ENCODE measurements at regions not wholly inside any gene's neighbourhood (a gene's known extent, or its start where the extent isn't known, plus 50 kb on each side); places are given as distances from the start of the nearest gene placed in this dataset.
"Not testable (repeated sequence)": the region's sequence is repeated elsewhere in the genome, so short reads cannot be mapped to it uniquely, and the experiment has no call there.

DNA sequence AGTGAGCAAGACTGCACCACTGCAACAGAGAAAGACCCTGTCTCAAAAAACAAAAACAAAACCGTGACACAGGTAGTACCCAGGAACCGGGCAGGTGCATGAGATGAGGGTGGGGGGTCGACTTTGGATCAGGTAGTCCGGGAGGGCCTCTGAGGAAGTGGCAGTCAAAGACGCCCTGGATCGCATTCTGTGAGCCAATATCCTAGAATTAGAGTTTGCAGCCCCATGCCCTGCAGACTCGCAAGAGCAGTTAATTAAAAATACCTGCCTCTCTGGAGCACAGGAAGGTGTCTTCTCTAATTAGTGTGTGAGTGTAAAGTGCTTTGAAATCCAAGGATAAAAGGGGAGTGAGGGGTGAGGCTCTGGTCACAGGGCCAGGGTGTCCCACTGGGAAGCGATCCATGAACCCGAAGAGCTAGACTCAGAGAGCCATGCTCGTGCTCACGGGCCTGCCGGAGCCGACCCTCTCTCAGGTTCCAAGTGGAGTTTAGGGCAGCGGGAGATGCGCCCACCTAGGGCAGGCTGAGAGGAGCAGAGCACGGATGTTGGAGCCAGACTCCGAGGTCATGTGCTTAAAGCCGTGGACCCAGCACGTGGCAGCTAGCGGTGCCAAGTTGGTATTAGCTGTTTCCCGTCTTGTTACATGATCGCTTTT, 74.7 kb upstream of the PTPN1 start:
- no peak for DNase-seq

DNA sequence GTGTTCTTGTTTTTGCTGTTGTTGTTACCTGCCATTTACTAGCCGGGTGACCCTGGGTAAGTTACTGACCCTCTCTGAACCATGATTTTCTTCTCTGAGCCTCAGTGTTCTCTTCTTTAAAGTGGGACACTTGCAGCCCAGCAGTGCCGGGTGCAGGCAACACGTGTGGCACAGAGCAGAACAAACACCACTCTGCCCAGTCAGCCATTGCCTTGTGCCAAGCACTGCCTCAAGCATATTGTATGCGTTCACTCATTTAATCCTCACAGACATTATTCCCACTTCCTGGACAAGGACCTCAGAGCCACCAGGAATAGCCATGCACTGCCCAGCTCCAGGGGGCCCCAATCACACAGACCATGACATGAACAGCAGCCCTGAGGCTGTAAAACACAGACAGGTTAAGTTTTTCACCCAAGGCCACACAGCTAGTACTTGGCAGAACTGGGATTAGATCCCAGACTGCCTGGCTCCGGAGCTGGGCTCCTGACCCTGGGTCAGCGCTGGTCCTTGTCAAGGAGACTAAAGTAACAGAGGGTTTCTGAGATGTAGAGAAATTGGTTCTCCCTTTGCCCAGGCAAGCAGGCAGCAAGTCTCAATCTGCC, 74.0 kb upstream of the PTPN1 start:
- no peak for DNase-seq

DNA sequence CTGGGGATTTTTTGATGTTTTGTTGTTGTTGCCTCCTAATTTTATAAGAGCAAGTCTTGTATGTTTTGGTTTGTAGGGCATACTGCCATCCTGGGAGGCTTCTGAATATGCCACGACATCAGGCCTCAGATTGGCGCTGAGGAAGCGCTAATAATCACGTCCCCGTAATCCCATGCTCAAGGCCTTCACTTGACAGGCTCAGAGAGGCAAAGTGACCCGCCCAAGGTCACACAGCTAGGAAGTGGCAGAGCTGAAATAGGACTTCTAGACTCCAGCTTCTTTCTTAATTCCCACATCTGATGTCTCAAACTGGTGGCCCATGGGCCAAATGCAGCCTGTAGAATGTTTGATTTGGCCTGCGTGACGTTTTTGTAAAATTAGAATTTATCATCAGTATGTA, 73.5 kb upstream of the PTPN1 start:
- no peak for DNase-seq

DNA sequence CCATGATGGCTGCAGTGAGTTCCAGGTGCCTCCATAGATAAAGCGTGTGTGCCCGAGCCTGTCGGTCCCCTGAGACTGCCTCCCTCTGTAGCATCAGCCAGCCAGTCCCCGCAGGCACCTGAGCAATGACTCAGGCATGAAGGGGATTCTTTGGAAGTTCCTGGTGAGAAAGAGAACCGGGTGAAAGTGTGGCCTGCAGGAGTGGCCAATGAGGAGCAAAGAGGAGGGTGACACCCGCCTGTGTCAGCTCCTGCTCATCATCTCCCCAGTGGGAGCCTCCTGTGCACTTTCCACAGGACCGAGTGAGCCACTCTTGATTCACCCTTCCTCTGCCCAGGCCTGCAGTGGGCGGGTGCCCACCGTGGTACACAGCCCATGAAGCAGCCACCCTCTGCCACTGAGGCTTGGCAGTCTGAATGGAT, 71.2 kb upstream of the PTPN1 start:
- no peak for DNase-seq

DNA sequence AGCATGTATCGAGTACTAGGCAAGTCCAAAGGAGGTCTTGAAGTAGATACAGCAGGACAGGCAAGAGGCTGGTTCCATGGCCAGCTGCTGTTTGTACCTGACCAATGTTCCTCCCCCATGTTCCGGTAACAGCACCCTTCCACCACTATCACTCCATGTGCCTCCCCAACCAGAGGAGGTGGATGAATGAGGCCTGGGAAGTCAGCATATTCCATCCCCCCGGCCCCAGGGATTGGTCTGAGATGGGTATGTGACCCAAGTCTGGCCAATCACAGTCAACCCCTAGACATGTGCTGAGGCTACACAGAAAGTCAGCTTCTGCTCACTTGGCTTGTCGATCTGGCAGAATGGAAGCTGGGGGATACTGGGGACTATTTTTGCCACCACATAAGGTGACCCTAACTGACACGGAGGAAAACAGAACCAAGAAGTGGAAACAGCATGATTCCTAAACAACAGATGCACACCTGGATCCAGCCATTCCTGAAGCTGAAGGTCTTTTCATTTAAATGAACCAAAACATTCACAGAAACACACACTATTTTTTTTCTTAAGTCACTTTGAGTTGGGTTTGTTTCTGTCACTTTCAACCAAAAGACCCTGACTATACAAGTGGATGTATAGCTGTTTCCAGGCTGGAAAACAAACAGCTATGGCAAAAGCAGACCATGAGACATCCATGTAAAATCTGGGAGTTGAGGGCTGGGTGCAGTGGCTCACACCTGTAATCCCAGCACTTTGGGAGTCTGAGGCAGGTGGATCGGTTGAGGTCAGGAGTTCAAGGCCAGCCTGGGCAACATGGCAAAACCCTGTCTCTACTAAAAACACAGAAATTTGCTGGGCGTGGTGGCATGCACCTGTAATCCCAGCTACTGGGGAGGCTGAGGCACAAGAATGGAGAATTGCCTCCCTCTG, 70.4 kb upstream of the PTPN1 start:
- no peak for DNase-seq

DNA sequence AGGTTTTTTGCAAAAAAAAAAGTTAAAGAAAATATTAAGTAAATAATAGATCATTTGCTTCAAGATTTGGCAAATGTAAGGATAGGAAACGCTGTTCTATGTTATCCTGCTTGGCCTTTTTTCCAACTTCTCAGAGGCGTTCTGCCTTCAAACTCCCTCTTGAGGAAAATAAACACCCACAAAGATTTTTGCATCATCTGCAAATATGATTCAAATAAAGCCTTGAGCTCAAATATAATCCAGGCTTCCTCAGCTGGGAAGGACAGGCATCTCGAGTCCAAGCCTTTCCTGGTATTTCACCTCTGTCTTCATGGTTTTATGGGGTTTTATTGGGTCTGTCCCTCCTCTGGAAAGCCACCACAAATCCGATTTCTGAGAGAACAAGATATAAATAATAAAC, 67.7 kb upstream of the PTPN1 start:
- DNase-seq = no peak

DNA sequence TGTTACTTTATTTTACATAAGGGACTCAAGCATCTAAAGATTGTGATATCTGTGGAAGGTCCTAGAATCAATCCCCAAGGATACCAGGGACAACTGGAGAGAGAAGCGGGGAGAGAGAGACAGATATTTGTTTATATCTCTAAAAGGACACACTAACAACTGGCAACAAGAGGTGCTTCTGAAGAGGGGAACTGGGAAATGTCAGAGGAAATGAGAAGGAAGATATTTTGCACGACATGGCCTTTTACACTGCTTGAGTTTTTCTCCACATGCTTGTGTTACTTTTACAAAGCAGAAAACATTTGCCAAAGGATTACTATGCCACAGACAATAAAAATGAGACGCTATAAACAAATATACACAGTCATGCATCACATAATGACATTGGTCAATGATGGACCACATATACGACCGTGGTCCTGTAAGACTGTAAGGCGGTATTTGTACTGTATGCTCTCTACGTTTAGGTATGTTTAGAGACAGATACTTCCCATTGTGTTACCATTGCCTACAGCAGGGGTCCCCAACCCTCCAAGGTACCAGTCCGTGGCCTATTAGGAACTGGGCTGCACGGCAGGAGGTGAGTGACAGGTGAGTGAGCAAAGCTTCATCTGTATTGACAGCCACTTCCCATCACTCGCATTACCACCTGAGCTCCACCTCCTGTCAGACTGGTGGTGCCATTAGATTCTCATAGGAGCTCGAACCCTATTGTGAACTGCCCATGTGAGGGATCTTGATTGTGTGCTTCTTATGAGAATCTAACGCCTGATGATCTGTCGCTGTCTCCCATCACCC, 64.6 kb upstream of the PTPN1 start:
- no peak for DNase-seq

DNA sequence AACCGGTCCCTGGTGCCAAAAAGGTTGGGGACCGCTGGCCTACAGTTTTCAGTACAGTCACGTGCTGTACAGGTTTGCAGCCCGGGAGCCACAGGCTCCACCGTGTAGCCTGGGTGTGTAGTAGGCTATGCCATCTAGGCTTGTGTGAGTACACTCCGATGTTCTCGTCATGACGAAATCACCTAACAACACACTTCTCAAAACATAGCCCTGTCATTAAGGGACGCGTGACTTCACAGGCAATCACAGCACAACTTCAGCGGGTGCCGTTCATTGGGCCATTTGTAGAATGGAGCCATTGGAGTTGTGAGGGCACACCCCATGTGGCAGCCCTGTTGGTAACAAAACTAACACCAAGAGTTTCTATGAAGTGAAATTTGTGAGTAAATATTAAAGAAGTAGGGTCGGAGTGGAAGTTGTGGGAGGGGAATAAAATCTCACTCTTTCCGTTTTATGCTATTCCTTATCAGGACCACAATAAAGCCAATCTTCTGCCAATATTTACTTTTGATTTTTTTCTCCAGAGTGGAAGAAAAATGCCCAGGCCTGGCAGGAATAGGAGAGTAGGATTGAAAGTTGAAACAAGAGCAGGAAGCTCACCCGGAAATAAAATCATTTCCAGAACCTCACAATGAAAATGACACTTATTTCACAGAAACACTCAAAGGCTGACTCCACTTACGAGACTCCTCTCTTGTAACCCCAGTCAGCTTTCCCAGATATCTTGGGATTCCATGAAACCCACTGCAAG, 63.7 kb upstream of the PTPN1 start:
- DNase-seq = no peak

DNA sequence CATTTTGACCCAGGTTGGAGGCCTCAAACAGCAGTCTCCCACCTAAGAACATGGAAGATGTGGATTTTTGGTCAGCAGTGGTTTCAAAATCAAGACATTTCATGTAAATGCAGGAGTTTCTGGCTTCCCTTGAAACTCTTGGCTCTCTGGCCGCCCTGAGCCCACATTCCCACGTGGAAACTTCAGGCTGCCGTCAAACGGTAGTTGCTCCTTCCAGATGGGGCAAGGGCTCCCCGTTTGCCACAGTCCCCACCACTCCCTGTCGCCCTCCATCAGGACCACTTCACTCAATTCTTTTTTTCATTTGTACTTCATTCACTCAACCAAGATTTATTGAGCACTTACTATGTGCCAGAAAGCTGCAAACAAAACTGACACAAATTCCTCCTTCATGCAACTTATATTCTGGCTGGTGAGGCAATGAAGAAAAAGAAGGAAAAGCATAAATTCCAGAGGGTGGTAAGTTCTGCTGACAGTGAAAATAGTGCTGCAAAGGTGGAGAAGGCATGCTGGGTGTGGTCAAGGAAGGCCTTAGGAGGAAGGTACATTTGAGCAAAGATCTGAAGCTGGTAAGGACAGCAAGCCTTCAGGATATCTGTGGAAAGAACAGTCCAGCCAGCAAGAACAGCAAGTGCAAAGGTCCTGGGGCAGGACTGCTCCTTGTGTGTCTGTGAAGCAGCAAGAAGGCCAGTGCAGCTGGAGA, 62.9 kb upstream of the PTPN1 start:
- no peak for DNase-seq

DNA sequence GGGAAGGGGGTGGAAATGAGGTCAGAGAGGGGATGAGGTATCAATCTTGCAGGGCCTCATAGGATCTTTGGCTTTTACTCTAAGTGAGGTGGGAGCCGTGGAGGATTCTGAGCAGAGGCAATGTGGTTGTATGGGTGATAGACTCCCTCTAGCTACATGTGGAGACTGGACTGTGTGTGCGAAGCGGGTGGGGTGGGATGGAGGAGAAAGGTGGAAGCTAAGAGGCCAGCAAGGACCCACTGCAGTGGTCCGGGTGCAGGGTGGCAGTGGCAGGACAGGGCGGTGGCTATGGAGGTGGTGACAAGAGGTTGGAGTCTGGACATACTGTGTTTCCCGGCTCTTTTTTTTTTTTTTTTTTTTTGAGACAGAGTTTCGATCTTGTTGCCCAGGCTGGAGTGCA, 62.4 kb upstream of the PTPN1 start:
- DNase-seq = no peak

DNA sequence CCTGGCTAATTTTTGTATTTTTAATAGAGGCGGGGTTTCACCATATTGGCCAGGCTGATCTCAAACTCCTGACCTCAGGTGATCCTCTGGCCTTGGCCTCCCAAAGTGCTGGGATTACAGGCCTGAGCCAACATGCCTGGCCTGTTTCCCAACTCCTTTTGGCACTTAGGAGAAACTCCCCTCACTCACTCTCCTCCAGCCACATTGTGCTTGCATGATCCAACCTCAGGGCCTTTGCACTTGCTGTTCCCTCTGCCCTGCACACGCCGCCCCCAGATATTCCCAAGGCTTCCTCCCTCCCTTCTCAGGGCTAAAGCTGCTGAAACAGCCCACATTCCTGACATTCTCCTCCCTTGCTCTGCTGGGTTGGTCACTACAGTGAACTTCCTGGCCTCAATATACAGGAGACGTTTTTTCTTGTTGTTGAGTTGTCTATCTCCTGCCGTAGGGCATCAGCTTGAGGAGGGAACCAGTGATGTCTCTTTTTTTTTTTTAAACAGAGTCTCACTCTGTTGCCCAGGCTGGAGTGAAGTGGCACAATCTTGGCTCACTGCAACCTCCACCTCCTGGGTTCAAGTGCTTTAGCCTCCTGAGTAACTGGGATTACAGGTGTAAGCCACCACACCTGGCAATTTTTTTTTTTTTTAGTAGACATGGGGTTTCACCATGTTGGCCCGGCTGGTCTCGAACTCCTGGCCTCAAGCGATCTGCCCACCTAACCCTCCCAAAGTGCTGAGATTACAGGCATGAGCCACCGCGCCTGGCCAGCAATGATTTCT, 61.4 kb upstream of the PTPN1 start:
- not testable (repeated sequence) for DNase-seq

DNA sequence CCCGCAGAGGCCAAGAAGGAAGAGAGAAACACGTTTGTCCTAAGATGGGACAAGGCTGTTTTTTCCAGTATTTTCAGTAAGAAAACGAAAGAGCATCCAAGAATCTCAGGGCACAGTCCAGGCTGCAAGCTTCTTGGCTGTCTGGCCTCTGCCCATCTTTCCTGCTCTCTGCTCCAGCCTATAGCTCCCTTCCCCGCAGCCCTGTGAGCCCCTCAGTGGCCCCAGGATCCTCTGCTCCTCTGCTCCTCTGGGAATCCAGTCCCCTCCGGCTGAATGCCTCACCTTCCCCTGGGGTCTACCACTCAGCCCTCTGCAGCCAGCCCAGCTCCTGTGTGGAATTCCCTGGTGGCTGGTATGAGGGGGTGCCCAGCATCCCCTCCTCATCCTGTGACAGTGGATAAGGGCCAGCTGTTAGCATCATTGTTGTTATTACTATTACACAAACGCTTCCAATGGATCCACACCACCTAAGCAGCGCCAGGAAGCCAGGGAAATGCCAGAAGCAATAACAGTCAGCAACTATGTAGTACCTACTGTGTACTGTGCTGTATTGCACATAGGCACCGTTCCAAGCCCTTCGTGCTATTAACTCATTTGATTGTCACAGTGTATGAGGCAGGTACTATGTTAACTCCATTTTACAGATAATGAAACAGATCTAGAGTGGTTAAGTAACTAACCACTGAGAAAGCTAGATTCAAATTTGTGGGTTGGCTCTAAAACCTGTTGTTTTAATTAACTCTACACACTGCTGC, 60.3 kb upstream of the PTPN1 start:
- DNase-seq = no peak

DNA sequence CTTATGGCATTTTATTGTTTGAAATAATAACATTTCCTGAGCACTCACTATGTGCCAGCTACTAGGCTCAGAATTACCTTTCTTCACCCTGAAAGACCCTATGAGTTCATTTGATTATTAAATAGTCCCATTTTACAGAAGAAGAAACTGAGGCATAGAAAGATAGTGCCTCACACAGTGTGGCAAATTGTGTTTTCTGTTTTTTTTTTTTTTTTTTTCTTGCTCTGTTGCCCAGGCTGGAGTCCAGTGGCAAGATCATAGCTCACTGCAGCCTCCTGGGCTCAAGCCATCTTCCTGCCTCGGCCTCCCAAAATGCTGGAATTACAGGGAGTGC, 59.7 kb upstream of the PTPN1 start:
- no peak for DNase-seq

DNA sequence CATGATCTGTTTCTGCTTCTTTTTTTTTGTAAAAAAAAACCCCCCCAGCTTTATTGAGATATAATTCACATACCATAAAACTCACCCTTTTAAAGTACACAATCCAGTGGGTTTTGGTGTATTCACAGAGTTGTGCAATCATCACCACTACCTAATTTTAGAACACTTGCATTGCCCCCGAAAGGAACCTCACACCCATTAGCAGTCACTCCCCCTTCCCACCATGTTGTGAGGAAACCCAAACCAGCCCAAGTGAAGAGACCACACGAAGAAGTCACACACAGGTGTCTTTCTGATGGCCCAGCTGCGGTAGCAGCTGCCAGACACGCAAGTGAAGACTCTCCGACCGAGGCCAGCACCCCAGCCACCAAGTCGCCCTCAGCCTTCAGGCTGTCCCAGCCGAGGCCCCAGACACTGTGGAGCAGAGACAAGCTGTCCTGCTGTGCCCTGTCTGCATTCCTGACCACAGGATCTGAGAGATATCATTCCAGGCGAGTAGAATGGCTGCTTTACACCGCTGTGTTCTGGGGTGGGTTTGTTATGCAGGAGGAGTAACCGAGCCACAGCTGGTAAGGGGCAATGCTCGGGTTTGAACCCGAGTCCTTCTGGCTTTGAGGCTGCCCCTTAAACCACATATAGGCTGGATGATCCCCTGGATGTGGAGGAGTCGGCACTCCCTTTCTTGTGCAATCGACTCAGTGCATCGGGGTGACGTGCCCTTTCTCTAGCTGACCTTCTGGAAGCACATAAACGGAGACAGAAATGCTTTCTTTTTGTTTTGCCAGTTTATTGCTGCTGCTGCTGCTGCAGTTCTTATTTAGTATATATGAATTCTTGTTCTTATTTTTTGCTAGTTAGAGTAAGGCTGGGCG, 59.1 kb upstream of the PTPN1 start:
- no peak for DNase-seq

DNA sequence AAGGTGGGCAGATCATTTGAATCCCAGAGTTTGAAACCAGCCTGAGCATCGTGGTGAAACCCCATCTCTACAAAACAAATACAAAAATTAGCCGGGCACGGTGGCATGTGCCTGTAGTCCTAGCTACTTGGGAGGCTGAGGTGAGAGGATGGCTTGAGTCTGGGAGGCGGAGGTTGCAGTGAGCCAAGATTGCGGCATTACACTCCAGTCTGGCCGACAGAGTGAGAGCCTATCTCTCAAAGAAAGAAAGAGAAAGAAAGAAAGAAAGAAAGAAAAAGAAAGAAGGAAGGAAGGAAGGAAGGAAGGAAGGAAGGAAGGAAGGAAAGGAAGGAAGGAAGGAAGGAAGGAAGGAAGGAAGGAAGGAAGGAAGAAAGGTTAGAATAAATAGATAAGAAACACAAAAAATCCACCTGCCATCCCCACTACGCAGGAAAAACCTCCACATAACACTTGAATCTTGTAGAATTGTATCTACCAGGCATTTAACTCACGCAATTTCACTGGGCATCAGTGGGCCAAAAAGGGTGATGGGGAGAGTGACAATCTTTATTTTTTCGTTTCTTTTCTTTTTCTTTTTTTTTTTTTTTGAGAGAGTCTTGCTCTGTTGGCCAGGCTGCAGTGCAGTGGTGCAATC, 58.3 kb upstream of the PTPN1 start:
- not testable (repeated sequence) for DNase-seq

DNA sequence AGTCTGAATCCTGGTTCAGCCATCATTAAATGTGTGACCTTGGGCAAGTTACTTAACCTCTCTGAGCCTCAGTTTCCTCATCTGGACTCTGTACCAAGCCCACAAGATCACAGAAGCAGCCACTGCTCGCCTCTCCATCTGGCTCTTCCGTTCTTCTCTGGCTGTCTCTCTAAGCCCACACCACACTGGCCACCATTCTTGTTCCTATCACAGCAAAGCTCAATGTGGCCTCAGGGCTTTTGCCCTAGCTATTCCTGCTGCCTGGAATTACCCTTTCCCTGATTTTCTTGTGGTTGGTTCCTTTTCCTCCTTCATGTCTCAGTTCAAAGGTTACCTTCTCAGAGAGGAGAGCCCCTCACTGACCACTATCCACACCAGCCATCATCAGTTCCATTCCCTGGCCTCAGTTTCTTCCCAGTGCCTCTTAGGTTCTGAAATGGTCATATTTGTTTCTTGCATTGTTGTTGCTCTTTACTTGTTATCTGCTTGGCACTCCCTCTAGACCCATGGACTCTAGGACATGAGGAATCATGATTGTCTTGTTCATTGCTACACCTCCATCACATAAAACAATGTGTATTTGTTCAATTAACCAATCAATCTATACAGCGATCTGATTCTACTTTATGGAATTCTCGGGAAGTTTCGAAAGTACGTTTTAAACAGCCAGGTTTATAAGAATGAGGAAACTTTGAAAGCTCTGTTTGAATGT, 56.5 kb upstream of the PTPN1 start:
- no peak for DNase-seq

DNA sequence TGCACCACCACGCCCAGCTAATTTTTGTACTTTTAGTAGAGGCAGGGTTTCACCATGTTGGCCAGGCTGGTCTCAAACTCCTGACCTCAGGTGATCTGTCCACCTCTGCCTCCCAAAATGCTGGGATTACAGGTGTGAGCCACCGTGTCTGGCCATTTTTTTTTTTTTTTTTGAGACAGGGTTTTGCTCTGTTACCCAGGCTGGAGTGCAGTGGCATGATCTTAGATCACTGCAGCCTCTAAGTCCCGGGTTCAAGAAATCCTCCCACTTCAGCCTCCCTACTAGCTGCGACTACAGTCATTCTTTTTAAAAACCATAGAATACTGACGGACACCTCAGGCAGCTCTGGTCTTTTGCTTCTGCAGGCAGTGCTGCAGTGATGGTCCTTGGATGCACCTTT, 54.9 kb upstream of the PTPN1 start:
- DNase-seq = not testable (repeated sequence)
